LHCN-M2 (cell line): ENCODE measurements at regions not wholly inside any gene's neighbourhood (a gene's known extent, or its start where the extent isn't known, plus 50 kb on each side); places are given as distances from the start of the nearest gene placed in this dataset.
"Not testable (repeated sequence)": the region's sequence is repeated elsewhere in the genome, so short reads cannot be mapped to it uniquely, and the experiment has no call there.

Source experiments
- DNase-seq: peaks from one replicate; pipeline ENCODE4 v3.0.0-alpha.2; 2012; ENCODE audit warnings: low read depth

- not testable (repeated sequence) for DNase-seq
Measured at GRCh38 chr20:5660756-5661155, 50.0 kb upstream of the GPCPD1 start.
